GM19324 (cell line): ENCODE measurements at regions not wholly inside any gene's neighbourhood (a gene's known extent, or its start where the extent isn't known, plus 50 kb on each side); places are given as distances from the start of the nearest gene placed in this dataset.
"Not testable (repeated sequence)": the region's sequence is repeated elsewhere in the genome, so short reads cannot be mapped to it uniquely, and the experiment has no call there.

Source experiments
- ATAC-seq: cut with Tn5 transposase; IDR thresholded peaks from one replicate; pipeline ENCODE4 v1.9.1; 2021; ENCODE audit warnings: mild to moderate bottlenecking, moderate library complexity; ENCODE audit not compliant: unreplicated experiment, low FRiP score

GRCh38 chrX:46036508-46036907 is 508.7 kb downstream of the ZNF674 start:
- no peak for ATAC-seq

- no peak for ATAC-seq
These were observed 510.4 kb downstream of the ZNF674 start for GRCh38 chrX:46034868-46035267.

GRCh38 chrX:46029777-46030176 is 515.4 kb downstream of the ZNF674 start:
- no peak for ATAC-seq

GRCh38 chrX:46016296-46016695 is 528.9 kb downstream of the ZNF674 start:
- ATAC-seq = no peak

- ATAC-seq = no peak
These were observed 529.6 kb downstream of the ZNF674 start for GRCh38 chrX:46015653-46016052.

GRCh38 chrX:45992402-45993123 is 552.7 kb downstream of the ZNF674 start:
- no peak for ATAC-seq

- no peak for ATAC-seq
These were observed 558.2 kb downstream of the ZNF674 start for GRCh38 chrX:45986971-45987370.

GRCh38 chrX:45986081-45986480 is 559.1 kb downstream of the ZNF674 start:
- no peak for ATAC-seq

GRCh38 chrX:45982958-45983727 is 562.1 kb downstream of the ZNF674 start:
- ATAC-seq = not testable (repeated sequence)

- ATAC-seq = no peak
These were observed 564.5 kb downstream of the ZNF674 start for GRCh38 chrX:45980726-45981125.

- ATAC-seq = no peak
These were observed 569.6 kb downstream of the ZNF674 start for GRCh38 chrX:45975633-45976032.

- ATAC-seq = no peak
These were observed 572.6 kb downstream of the ZNF674 start for GRCh38 chrX:45972636-45973035.

- no peak for ATAC-seq
These were observed 585.7 kb downstream of the ZNF674 start for GRCh38 chrX:45959567-45959966.

GRCh38 chrX:45956191-45956870 is 588.9 kb downstream of the ZNF674 start:
- ATAC-seq = no peak

GRCh38 chrX:45955661-45956060 is 589.6 kb downstream of the ZNF674 start:
- ATAC-seq = no peak

- no peak for ATAC-seq
These were observed 591.2 kb downstream of the ZNF674 start for GRCh38 chrX:45954026-45954425.

- no peak for ATAC-seq
These were observed 593.2 kb downstream of the ZNF674 start for GRCh38 chrX:45952030-45952429.

- ATAC-seq = no peak
These were observed 609.8 kb downstream of the ZNF674 start for GRCh38 chrX:45935408-45935807.

GRCh38 chrX:45912316-45912715 is 632.9 kb downstream of the ZNF674 start:
- no peak for ATAC-seq

GRCh38 chrX:45907786-45908185 is 637.4 kb downstream of the ZNF674 start:
- ATAC-seq = no peak

- ATAC-seq = no peak
These were observed 641.4 kb downstream of the ZNF674 start for GRCh38 chrX:45903781-45904201.
